ENCODE measurements at regions not wholly inside any gene's neighbourhood (a gene's known extent, or its start where the extent isn't known, plus 50 kb on each side); places are given as distances from the start of the nearest gene placed in this dataset.

GRCh38 chr4:4753643-4754042, 105.8 kb upstream of the MSX1 start:
- Mint-ChIP-seq H3K4me1 (ENCODE audit: low read depth) (no peaks in the 10 kb centered on the region), H3K27me3 (ENCODE audit: low read depth) (peaks cover 12% of the 10 kb centered on the region), H3K9me3 (ENCODE audit: insufficient read depth) (no peaks in the 10 kb centered on the region), H3K36me3 (ENCODE audit: low read depth) (no peaks in the 10 kb centered on the region), H3K27ac (no peak overlapping the region), H3K4me3 (no peak overlapping the region)
- DNase-seq (no peak), ATAC-seq (no peak)
- ChIA-PET CTCF (no interaction called here), POLR2A (no interaction called here)

GRCh38 chr4:4752576-4753401, 106.7 kb upstream of the MSX1 start:
- no peaks in the 10 kb centered on the region for H3K4me1 Mint-ChIP-seq (ENCODE audit: low read depth)
- DNase-seq (no peak), ATAC-seq (no peak)
- ChIA-PET POLR2A (no interaction called here), CTCF (no interaction called here)
- H3K27me3 Mint-ChIP-seq (ENCODE audit: low read depth), result peaks cover 12% of the 10 kb centered on the region
- no peak overlapping the region for H3K27ac Mint-ChIP-seq
- no peaks in the 10 kb centered on the region for H3K9me3 Mint-ChIP-seq (ENCODE audit: insufficient read depth)
- no peaks in the 10 kb centered on the region for H3K36me3 Mint-ChIP-seq (ENCODE audit: low read depth)
- H3K4me3 Mint-ChIP-seq, result no peak overlapping the region

- POLR2A ChIA-PET, result no interaction called here
- Mint-ChIP-seq H3K27ac (no peak overlapping the region), H3K27me3 (ENCODE audit: low read depth) (peaks cover 12% of the 10 kb centered on the region), H3K4me3 (no peak overlapping the region), H3K36me3 (ENCODE audit: low read depth) (no peaks in the 10 kb centered on the region), H3K9me3 (ENCODE audit: insufficient read depth) (no peaks in the 10 kb centered on the region), H3K4me1 (ENCODE audit: low read depth) (no peaks in the 10 kb centered on the region)
- ATAC-seq (no peak), DNase-seq (no peak)
- CTCF ChIA-PET, result no interaction called here
These were observed 107.4 kb upstream of the MSX1 start for GRCh38 chr4:4752025-4752424.

- Mint-ChIP-seq H3K27me3 (ENCODE audit: low read depth) (peaks cover 12% of the 10 kb centered on the region), H3K27ac (no peak overlapping the region), H3K4me1 (ENCODE audit: low read depth) (no peaks in the 10 kb centered on the region), H3K4me3 (no peak overlapping the region), H3K9me3 (ENCODE audit: insufficient read depth) (peaks cover 12% of the 10 kb centered on the region), H3K36me3 (ENCODE audit: low read depth) (no peaks in the 10 kb centered on the region)
- CTCF ChIA-PET, result no interaction called here
- POLR2A ChIA-PET, result no interaction called here
- ATAC-seq (no peak), DNase-seq (no peak)
These were observed 109.3 kb upstream of the MSX1 start for GRCh38 chr4:4750187-4750586.

- ATAC-seq, result no peak
These were observed 110.3 kb upstream of the MSX1 start for GRCh38 chr4:4749137-4749536.

GRCh38 chr4:4746444-4746843, 113.0 kb upstream of the MSX1 start:
- Mint-ChIP-seq H3K9me3 (ENCODE audit: insufficient read depth) (peaks cover 19% of the 10 kb centered on the region), H3K4me3 (no peak overlapping the region), H3K27ac (no peak overlapping the region), H3K4me1 (ENCODE audit: low read depth) (no peaks in the 10 kb centered on the region), H3K27me3 (ENCODE audit: low read depth) (no peaks in the 10 kb centered on the region), H3K36me3 (ENCODE audit: low read depth) (no peaks in the 10 kb centered on the region)
- DNase-seq, result no peak
- POLR2A ChIA-PET, result no interaction called here
- no peak for ATAC-seq
- CTCF ChIA-PET, result no interaction called here

More at GRCh38 chr4:4749137-4749536, 110.3 kb upstream of the MSX1 start:
- peaks cover 19% of the 10 kb centered on the region for H3K9me3 Mint-ChIP-seq (ENCODE audit: insufficient read depth)
- no peak overlapping the region for H3K27ac Mint-ChIP-seq
- ChIA-PET CTCF (no interaction called here), POLR2A (no interaction called here)
- peaks cover 10% of the 10 kb centered on the region for H3K27me3 Mint-ChIP-seq (ENCODE audit: low read depth)
- no peaks in the 10 kb centered on the region for H3K4me1 Mint-ChIP-seq (ENCODE audit: low read depth)
- DNase-seq, result no peak
- H3K36me3 Mint-ChIP-seq (ENCODE audit: low read depth), result no peaks in the 10 kb centered on the region
- H3K4me3 Mint-ChIP-seq, result no peak overlapping the region

- ChIA-PET CTCF (no interaction called here), POLR2A (no interaction called here)
- Mint-ChIP-seq H3K4me1 (ENCODE audit: low read depth) (no peaks in the 10 kb centered on the region), H3K36me3 (ENCODE audit: low read depth) (no peaks in the 10 kb centered on the region), H3K27ac (no peak overlapping the region), H3K9me3 (ENCODE audit: insufficient read depth) (peaks cover 5% of the 10 kb centered on the region), H3K4me3 (no peak overlapping the region), H3K27me3 (ENCODE audit: low read depth) (no peaks in the 10 kb centered on the region)
- DNase-seq (no peak), ATAC-seq (no peak)
These were observed 119.4 kb upstream of the MSX1 start for GRCh38 chr4:4740071-4740470.

- POLR2A ChIA-PET, result no interaction called here
- CTCF ChIA-PET, result no interaction called here
- H3K4me1 Mint-ChIP-seq (ENCODE audit: low read depth), result no peaks in the 10 kb centered on the region
- H3K27me3 Mint-ChIP-seq (ENCODE audit: low read depth), result no peaks in the 10 kb centered on the region
- H3K4me3 Mint-ChIP-seq, result no peak overlapping the region
- ATAC-seq, result no peak
- H3K36me3 Mint-ChIP-seq (ENCODE audit: low read depth), result no peaks in the 10 kb centered on the region
- DNase-seq, result no peak
- no peak overlapping the region for H3K27ac Mint-ChIP-seq
- H3K9me3 Mint-ChIP-seq (ENCODE audit: insufficient read depth), result no peaks in the 10 kb centered on the region
These were observed 123.6 kb upstream of the MSX1 start for GRCh38 chr4:4735870-4736269.

GRCh38 chr4:4735136-4735750, 124.2 kb upstream of the MSX1 start:
- no peaks in the 10 kb centered on the region for H3K4me1 Mint-ChIP-seq (ENCODE audit: low read depth)
- DNase-seq, result no peak
- CTCF ChIA-PET, result no interaction called here
- ATAC-seq, result no peak
- no peak overlapping the region for H3K4me3 Mint-ChIP-seq
- POLR2A ChIA-PET, result no interaction called here
- H3K27me3 Mint-ChIP-seq (ENCODE audit: low read depth), result no peaks in the 10 kb centered on the region
- no peak overlapping the region for H3K27ac Mint-ChIP-seq
- H3K9me3 Mint-ChIP-seq (ENCODE audit: insufficient read depth), result no peaks in the 10 kb centered on the region
- H3K36me3 Mint-ChIP-seq (ENCODE audit: low read depth), result no peaks in the 10 kb centered on the region

GRCh38 chr4:4734425-4734824, 125.0 kb upstream of the MSX1 start:
- ATAC-seq (no peak), DNase-seq (no peak)
- H3K4me3 Mint-ChIP-seq, result no peak overlapping the region
- no peaks in the 10 kb centered on the region for H3K9me3 Mint-ChIP-seq (ENCODE audit: insufficient read depth)
- POLR2A ChIA-PET, result no interaction called here
- no peaks in the 10 kb centered on the region for H3K4me1 Mint-ChIP-seq (ENCODE audit: low read depth)
- H3K27ac Mint-ChIP-seq, result no peak overlapping the region
- no peaks in the 10 kb centered on the region for H3K27me3 Mint-ChIP-seq (ENCODE audit: low read depth)
- CTCF ChIA-PET, result no interaction called here
- no peaks in the 10 kb centered on the region for H3K36me3 Mint-ChIP-seq (ENCODE audit: low read depth)

GRCh38 chr4:4733663-4734062, 125.8 kb upstream of the MSX1 start:
- CTCF ChIA-PET, result no interaction called here
- no peak overlapping the region for H3K4me3 Mint-ChIP-seq

GRCh38 chr4:4730249-4730648, 129.2 kb upstream of the MSX1 start:
- ChIA-PET POLR2A (no interaction called here), CTCF (no interaction called here)
- H3K4me1 Mint-ChIP-seq (ENCODE audit: low read depth), result no peaks in the 10 kb centered on the region
- H3K27ac Mint-ChIP-seq, result no peak overlapping the region
- H3K9me3 Mint-ChIP-seq (ENCODE audit: insufficient read depth), result peaks cover 18% of the 10 kb centered on the region
- H3K4me3 Mint-ChIP-seq, result no peak overlapping the region
- DNase-seq, result no peak
- H3K36me3 Mint-ChIP-seq (ENCODE audit: low read depth), result no peaks in the 10 kb centered on the region
- no peak for ATAC-seq
- H3K27me3 Mint-ChIP-seq (ENCODE audit: low read depth), result no peaks in the 10 kb centered on the region

More at GRCh38 chr4:4733663-4734062, 125.8 kb upstream of the MSX1 start:
- H3K27me3 Mint-ChIP-seq (ENCODE audit: low read depth), result no peaks in the 10 kb centered on the region
- POLR2A ChIA-PET, result no interaction called here
- no peak for DNase-seq
- no peaks in the 10 kb centered on the region for H3K9me3 Mint-ChIP-seq (ENCODE audit: insufficient read depth)
- no peak overlapping the region for H3K27ac Mint-ChIP-seq
- no peaks in the 10 kb centered on the region for H3K4me1 Mint-ChIP-seq (ENCODE audit: low read depth)
- H3K36me3 Mint-ChIP-seq (ENCODE audit: low read depth), result no peaks in the 10 kb centered on the region
- no peak for ATAC-seq

GRCh38 chr4:4729206-4729605, 130.3 kb upstream of the MSX1 start:
- H3K4me3 Mint-ChIP-seq, result no peak overlapping the region
- H3K9me3 Mint-ChIP-seq (ENCODE audit: insufficient read depth), result peaks cover 18% of the 10 kb centered on the region
- ChIA-PET POLR2A (interaction anchor here (1.0 kb wide), 1 partner anchor 15 kb away, joined by 3 read pairs; no protein-coding TSS in a partner anchor), CTCF (no interaction called here)
- ATAC-seq (no peak), DNase-seq (no peak)
- H3K27me3 Mint-ChIP-seq (ENCODE audit: low read depth), result no peaks in the 10 kb centered on the region
- H3K27ac Mint-ChIP-seq, result no peak overlapping the region
- H3K4me1 Mint-ChIP-seq (ENCODE audit: low read depth), result no peaks in the 10 kb centered on the region
- no peaks in the 10 kb centered on the region for H3K36me3 Mint-ChIP-seq (ENCODE audit: low read depth)
